ENCODE measurements at regions not wholly inside any gene's neighbourhood (a gene's known extent, or its start where the extent isn't known, plus 50 kb on each side); places are given as distances from the start of the nearest gene placed in this dataset.

- Histone ChIP-seq H3K4me1 (peaks cover 0 to 10% (median 4%) of the 10 kb centered on the region in 4 donors), H3K4me3 (no peak overlapping the region), H3K9me3 (no peaks in the 10 kb centered on the region), H3K27me3 (no peaks in the 10 kb centered on the region), H3K36me3 (no peaks in the 10 kb centered on the region), H3K27ac (no peak overlapping the region)
- 18 to 52% (median 35%) methylated on average over 1 of the region's 1 CpG for WGBS, 5 donors
- intact Hi-C loops (cut with DNase I; ENCODE audit: low total_unique reads): no loop called here
- TF ChIP-seq POLR2A (IDR thresholded peaks at IDR 0.05): no peak
- TF ChIP-seq, protein P1, sequence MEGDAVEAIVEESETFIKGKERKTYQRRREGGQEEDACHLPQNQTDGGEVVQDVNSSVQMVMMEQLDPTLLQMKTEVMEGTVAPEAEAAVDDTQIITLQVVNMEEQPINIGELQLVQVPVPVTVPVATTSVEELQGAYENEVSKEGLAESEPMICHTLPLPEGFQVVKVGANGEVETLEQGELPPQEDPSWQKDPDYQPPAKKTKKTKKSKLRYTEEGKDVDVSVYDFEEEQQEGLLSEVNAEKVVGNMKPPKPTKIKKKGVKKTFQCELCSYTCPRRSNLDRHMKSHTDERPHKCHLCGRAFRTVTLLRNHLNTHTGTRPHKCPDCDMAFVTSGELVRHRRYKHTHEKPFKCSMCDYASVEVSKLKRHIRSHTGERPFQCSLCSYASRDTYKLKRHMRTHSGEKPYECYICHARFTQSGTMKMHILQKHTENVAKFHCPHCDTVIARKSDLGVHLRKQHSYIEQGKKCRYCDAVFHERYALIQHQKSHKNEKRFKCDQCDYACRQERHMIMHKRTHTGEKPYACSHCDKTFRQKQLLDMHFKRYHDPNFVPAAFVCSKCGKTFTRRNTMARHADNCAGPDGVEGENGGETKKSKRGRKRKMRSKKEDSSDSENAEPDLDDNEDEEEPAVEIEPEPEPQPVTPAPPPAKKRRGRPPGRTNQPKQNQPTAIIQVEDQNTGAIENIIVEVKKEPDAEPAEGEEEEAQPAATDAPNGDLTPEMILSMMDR (IDR thresholded peaks at IDR 0.05): no peak
- no peak for TF ChIP-seq POLR2AphosphoS5 (IDR thresholded peaks at IDR 0.05)
- no peak for TF ChIP-seq EP300 (IDR thresholded peaks at IDR 0.05)
- DNase-seq: peak; percentile 32 to 46
These were observed 265.0 kb downstream of the TENT5A start for GRCh38 chr6:81487489-81487888.

DNA sequence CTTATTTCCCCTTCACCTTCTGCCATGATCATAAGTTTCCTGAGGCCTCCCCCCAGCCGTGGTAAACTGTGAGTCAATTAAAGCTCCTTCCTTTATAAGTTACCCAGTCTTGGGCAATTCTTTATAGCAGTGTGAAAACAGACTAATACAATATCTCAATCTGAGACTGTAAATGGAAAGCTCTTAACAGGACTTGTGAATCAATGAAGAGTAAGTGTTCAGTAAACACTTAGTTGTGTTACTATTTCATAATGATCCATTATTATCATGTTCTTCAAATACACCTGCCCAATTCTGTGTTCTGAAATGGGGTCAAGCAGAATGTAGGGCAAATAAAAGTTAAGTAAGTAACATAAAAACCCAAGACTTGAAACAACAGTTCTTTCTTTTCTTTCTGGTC lies 266.2 kb downstream of the TENT5A start:
- H3K36me3 ChIP-seq: no peaks in the 10 kb centered on the region
- no peaks in the 10 kb centered on the region for H3K27me3 ChIP-seq
- WGBS, 5 donors: 14 to 31% (median 25%) methylated on average over 1 of the region's 1 CpG
- DNase-seq: no peak
- intact Hi-C loops (cut with DNase I; ENCODE audit: low total_unique reads): no loop called here
- H3K4me1 ChIP-seq: peaks cover 0 to under 1% (median under 1%) of the 10 kb centered on the region in 4 donors
- H3K9me3 ChIP-seq: no peaks in the 10 kb centered on the region
- H3K4me3 ChIP-seq: no peak overlapping the region
- TF ChIP-seq, protein P1 (IDR thresholded peaks at IDR 0.05): no peak
- TF ChIP-seq EP300 (IDR thresholded peaks at IDR 0.05) (no peak), POLR2A (IDR thresholded peaks at IDR 0.05) (no peak), POLR2AphosphoS5 (IDR thresholded peaks at IDR 0.05) (no peak)
- no peak overlapping the region for H3K27ac ChIP-seq

- Histone ChIP-seq H3K27me3 (no peaks in the 10 kb centered on the region), H3K4me3 (no peak overlapping the region), H3K36me3 (no peaks in the 10 kb centered on the region), H3K4me1 (no peaks in the 10 kb centered on the region), H3K9me3 (no peaks in the 10 kb centered on the region), H3K27ac (no peak overlapping the region)
- no peak for DNase-seq
- intact Hi-C loops (cut with DNase I; ENCODE audit: low total_unique reads): no loop called here
- TF ChIP-seq, protein P1 (IDR thresholded peaks at IDR 0.05): no peak
- no peak for TF ChIP-seq EP300 (IDR thresholded peaks at IDR 0.05)
- no peak for TF ChIP-seq POLR2A (IDR thresholded peaks at IDR 0.05)
- no peak for TF ChIP-seq POLR2AphosphoS5 (IDR thresholded peaks at IDR 0.05)
These were observed 267.1 kb downstream of the TENT5A start for GRCh38 chr6:81485395-81485794.

GRCh38 chr6:81484251-81484650 lies 268.2 kb downstream of the TENT5A start:
- intact Hi-C loops (cut with DNase I; ENCODE audit: low total_unique reads): no loop called here
- no peak overlapping the region for H3K4me3 ChIP-seq
- TF ChIP-seq POLR2A (IDR thresholded peaks at IDR 0.05) (no peak), POLR2AphosphoS5 (IDR thresholded peaks at IDR 0.05) (no peak), EP300 (IDR thresholded peaks at IDR 0.05) (no peak)
- TF ChIP-seq, protein P1 (IDR thresholded peaks at IDR 0.05): no peak
- H3K27ac ChIP-seq: no peak overlapping the region
- no peaks in the 10 kb centered on the region for H3K27me3 ChIP-seq
- no peak for DNase-seq
- H3K4me1 ChIP-seq: no peaks in the 10 kb centered on the region
- H3K9me3 ChIP-seq: no peaks in the 10 kb centered on the region
- H3K36me3 ChIP-seq: no peaks in the 10 kb centered on the region

Measured in stomach (tissue), 8 donors.